Stomach (tissue), 8 donors: ENCODE measurements at regions not wholly inside any gene's neighbourhood (a gene's known extent, or its start where the extent isn't known, plus 50 kb on each side); places are given as distances from the start of the nearest gene placed in this dataset.
"Not testable (repeated sequence)": the region's sequence is repeated elsewhere in the genome, so short reads cannot be mapped to it uniquely, and the experiment has no call there.

Source experiments
- DNase-seq, 2 donors: peaks; one replicate each; pipeline versions ENCODE4 v3.0.0 to v3.0.0-alpha.2; 2013 to 2019
- H3K27ac ChIP-seq, 5 donors: fragments of 200-600 bp in 4 of 5; sonication (generic) in 4 of 5; one replicate each; pipeline ENCODE4 v1.5.1; 2013 to 2019; ENCODE audit warnings: mild to moderate bottlenecking in 1 of 5, moderate library complexity in 1 of 5
- H3K27me3 ChIP-seq, 3 donors: fragments of 200-600 bp; sonication (generic); one replicate each; pipeline ENCODE4 v1.5.1; 2017 to 2019; ENCODE audit warnings: mixed run types in 1 of 3
- H3K36me3 ChIP-seq, 4 donors: fragments of 200-600 bp; sonication (generic); 1 replicate in 3 of 4; 2 replicates in 1 of 4; pipeline ENCODE4 v1.5.1; 2016 to 2019
- H3K4me1 ChIP-seq, 4 donors: fragments of 200-600 bp; sonication (generic); one replicate each; pipeline ENCODE4 v1.5.1; 2016 to 2019
- H3K4me3 ChIP-seq, 4 donors: fragments of 200-600 bp; sonication (generic) in 3 of 4; one replicate each; pipeline ENCODE4 v1.5.1; 2016 to 2019; ENCODE audit warnings: mild to moderate bottlenecking in 1 of 4
- H3K9me3 ChIP-seq, 4 donors: fragments of 200-600 bp; sonication (generic); one replicate each; pipeline ENCODE4 v1.5.1; 2016 to 2019
- CTCF ChIP-seq, 7 experiments: fragments of 450-650 bp in 4 of 7; fragments of 200-600 bp in 3 of 7; sonication (generic) in 3 of 7; IDR thresholded peaks; one replicate each; pipeline ENCODE4 v1.5.1; 2016 to 2019; ENCODE audit warnings: antibody characterized with exemption in 7 of 7, control low read depth in 2 of 7, mild to moderate bottlenecking in 1 of 7
- EP300 ChIP-seq: sonication (generic); formaldehyde crosslinking; IDR thresholded peaks from one replicate; pipeline ENCODE4 v1.6.1; 2017; ENCODE audit warnings: antibody characterized with exemption
- POLR2A ChIP-seq, 4 donors: fragments of 450-650 bp; IDR thresholded peaks; one replicate each; pipeline ENCODE4 v1.6.1; 2016; ENCODE audit warnings: antibody characterized with exemption in 4 of 4, control low read depth in 2 of 4, mild to moderate bottlenecking in 1 of 4, moderate library complexity in 1 of 4
- POLR2AphosphoS5 ChIP-seq, 3 donors: sonication (generic); formaldehyde crosslinking; IDR thresholded peaks; one replicate each; pipeline ENCODE4 v1.6.1; 2016; ENCODE audit warnings: antibody characterized with exemption in 3 of 3
- WGBS, 5 donors: extraction: QIAGEN DNeasy Blood & Tissue Kit in 3 of 5; methylation state at CpG; one replicate each; pipeline versions ENCODE4 v1.1.5 to v1.1.7; 2013 to 2018; 5-methylcytosine and 5-hydroxymethylcytosine counted together
- intact Hi-C: fragments of 100-400 bp; cut with DNase I; formaldehyde crosslinking; loops from one replicate; pipeline ENCODE4 v1.15.1; 2023; ENCODE audit warnings: low total_unique reads
- donor health status: healthy with polysubstance abuse.
- donor health status: Bipolar disorder and iron deficiency.
- donor health status: healthy.

- no peaks in the 10 kb centered on the region for H3K36me3 ChIP-seq
- H3K4me3 ChIP-seq: no peak overlapping the region
- WGBS, 5 donors: 81 to 89% (median 86%) methylated on average over 12 of the region's 12 CpGs
- intact Hi-C loops: no loop called here
- peaks cover 0 to 3% (median 0%) of the 10 kb centered on the region in 4 donors for H3K9me3 ChIP-seq
- no peak for TF ChIP-seq POLR2A (IDR thresholded peaks at IDR 0.05)
- TF ChIP-seq POLR2AphosphoS5 (IDR thresholded peaks at IDR 0.05): no peak
- TF ChIP-seq EP300: no peak
- TF ChIP-seq CTCF (IDR thresholded peaks at IDR 0.05): no peak
- DNase-seq: no peak
- no peaks in the 10 kb centered on the region for H3K27me3 ChIP-seq
- H3K4me1 ChIP-seq: no peaks in the 10 kb centered on the region
- H3K27ac ChIP-seq: no peak overlapping the region
Measured at GRCh38 chr6:169397684-169398083, 144.0 kb upstream of the THBS2 start.

- intact Hi-C loops: no loop called here
- H3K4me3 ChIP-seq: no peak overlapping the region
- H3K9me3 ChIP-seq: peaks cover 0 to 9% (median 4%) of the 10 kb centered on the region in 4 donors
- no peaks in the 10 kb centered on the region for H3K27me3 ChIP-seq
- no peaks in the 10 kb centered on the region for H3K4me1 ChIP-seq
- WGBS, 5 donors: 89 to 94% (median 92%) methylated on average over 16 to 19 of the region's 19 CpGs
- TF ChIP-seq CTCF (IDR thresholded peaks at IDR 0.05): no peak
- TF ChIP-seq POLR2AphosphoS5 (IDR thresholded peaks at IDR 0.05): no peak
- TF ChIP-seq POLR2A (IDR thresholded peaks at IDR 0.05): no peak
- TF ChIP-seq EP300: no peak
- no peaks in the 10 kb centered on the region for H3K36me3 ChIP-seq
- H3K27ac ChIP-seq: no peak overlapping the region
- no peak for DNase-seq
Measured at GRCh38 chr6:169396554-169397163, 143.0 kb upstream of the THBS2 start.

GRCh38 chr6:169396009-169396539, 142.4 kb upstream of the THBS2 start:
- WGBS, 5 donors: 69 to 74% (median 71%) methylated on average over 6 to 7 of the region's 7 CpGs

GRCh38 chr6:169395080-169395805, 141.6 kb upstream of the THBS2 start:
- TF ChIP-seq POLR2A (IDR thresholded peaks at IDR 0.05) (no peak), CTCF (IDR thresholded peaks at IDR 0.05) (no peak), EP300 (no peak), POLR2AphosphoS5 (IDR thresholded peaks at IDR 0.05) (no peak)
- DNase-seq: no peak
- intact Hi-C loops: no loop called here
- no peaks in the 10 kb centered on the region for H3K36me3 ChIP-seq
- no peaks in the 10 kb centered on the region for H3K27me3 ChIP-seq
- WGBS, 5 donors: 77 to 91% (median 90%) methylated on average over 7 of the region's 7 CpGs
- H3K4me1 ChIP-seq: no peaks in the 10 kb centered on the region
- H3K4me3 ChIP-seq: no peak overlapping the region
- H3K27ac ChIP-seq: no peak overlapping the region
- peaks cover 0 to 9% (median 4%) of the 10 kb centered on the region in 4 donors for H3K9me3 ChIP-seq

More at GRCh38 chr6:169396009-169396539, 142.4 kb upstream of the THBS2 start:
- H3K27me3 ChIP-seq, H3K4me1 ChIP-seq, intact Hi-C loops, H3K9me3 ChIP-seq, H3K27ac ChIP-seq, H3K4me3 ChIP-seq, DNase-seq, H3K36me3 ChIP-seq: not testable (repeated sequence)

GRCh38 chr6:169393753-169394152, 140.1 kb upstream of the THBS2 start:
- Histone ChIP-seq H3K4me1 (no peaks in the 10 kb centered on the region), H3K27ac (no peak overlapping the region), H3K36me3 (no peaks in the 10 kb centered on the region), H3K4me3 (no peak overlapping the region), H3K27me3 (no peaks in the 10 kb centered on the region), H3K9me3 (peaks cover 0 to 15% (median 6%) of the 10 kb centered on the region in 4 donors)
- intact Hi-C loops: no loop called here
- WGBS, 5 donors: 86 to 95% (median 89%) methylated on average over 9 to 13 of the region's 13 CpGs
- TF ChIP-seq EP300 (no peak), POLR2AphosphoS5 (IDR thresholded peaks at IDR 0.05) (no peak), POLR2A (IDR thresholded peaks at IDR 0.05) (no peak), CTCF (IDR thresholded peaks at IDR 0.05) (no peak)
- no peak for DNase-seq
